Activated CD4-positive, alpha-beta T cell treated with anti-CD3 and anti-CD28 coated beads for 48 hours (primary cell): ENCODE measurements at regions not wholly inside any gene's neighbourhood (a gene's known extent, or its start where the extent isn't known, plus 50 kb on each side); places are given as distances from the start of the nearest gene placed in this dataset.
"Not testable (repeated sequence)": the region's sequence is repeated elsewhere in the genome, so short reads cannot be mapped to it uniquely, and the experiment has no call there.

ENCODE experiments used
- DNase-seq: peaks from one replicate; pipeline ENCODE4 v3.0.0-alpha.2; 2020

- no peak for DNase-seq
Observed at GRCh38 chr10:84004221-84004620, 135.1 kb upstream of the GHITM start.

- no peak for DNase-seq
Observed at GRCh38 chr10:84005403-84005802, 133.9 kb upstream of the GHITM start.

GRCh38 chr10:84007482-84007881 is 131.8 kb upstream of the GHITM start:
- DNase-seq = no peak

GRCh38 chr10:84008878-84009277 is 130.4 kb upstream of the GHITM start:
- peak; percentile 67 for DNase-seq

GRCh38 chr10:84012431-84012830 is 126.9 kb upstream of the GHITM start:
- DNase-seq = no peak

- DNase-seq = no peak
Observed at GRCh38 chr10:84012831-84013458, 126.4 kb upstream of the GHITM start.

GRCh38 chr10:84015877-84016595 is 123.3 kb upstream of the GHITM start:
- no peak for DNase-seq

- no peak for DNase-seq
Observed at GRCh38 chr10:84018826-84019225, 120.5 kb upstream of the GHITM start.

GRCh38 chr10:84019854-84020458 is 119.4 kb upstream of the GHITM start:
- not testable (repeated sequence) for DNase-seq

GRCh38 chr10:84026821-84027257 is 112.5 kb upstream of the GHITM start:
- DNase-seq = peak; percentile 20

GRCh38 chr10:84029840-84030239 is 109.5 kb upstream of the GHITM start:
- DNase-seq = no peak

GRCh38 chr10:84038035-84038434 is 101.3 kb upstream of the GHITM start:
- DNase-seq = no peak

- DNase-seq = no peak
Observed at GRCh38 chr10:84039957-84040356, 99.4 kb upstream of the GHITM start.

GRCh38 chr10:84047258-84048010 is 91.9 kb upstream of the GHITM start:
- no peak for DNase-seq

- no peak for DNase-seq
Observed at GRCh38 chr10:84049645-84050011, 89.7 kb upstream of the GHITM start.

GRCh38 chr10:84053626-84054025 is 85.7 kb upstream of the GHITM start:
- DNase-seq = no peak

- DNase-seq = no peak
Observed at GRCh38 chr10:84054743-84055142, 84.6 kb upstream of the GHITM start.

GRCh38 chr10:84059526-84059925 is 79.8 kb upstream of the GHITM start:
- no peak for DNase-seq

GRCh38 chr10:84063440-84063839 is 75.9 kb upstream of the GHITM start:
- DNase-seq = no peak

- DNase-seq = no peak
Observed at GRCh38 chr10:84065804-84066601, 73.3 kb upstream of the GHITM start.

GRCh38 chr10:84074521-84074920 is 64.8 kb upstream of the GHITM start:
- no peak for DNase-seq

- no peak for DNase-seq
Observed at GRCh38 chr10:84075226-84076046, 63.9 kb upstream of the GHITM start.
